ENCODE measurements at regions not wholly inside any gene's neighbourhood (a gene's known extent, or its start where the extent isn't known, plus 50 kb on each side); places are given as distances from the start of the nearest gene placed in this dataset.

- no peak for ATAC-seq
- peaks cover 4% of the 10 kb centered on the region for H3K27me3 Mint-ChIP-seq (ENCODE audit: insufficient read depth, low read depth, poor library complexity)
- no peaks in the 10 kb centered on the region for H3K36me3 ChIP-seq (ENCODE audit: insufficient read depth)
- H3K4me1 ChIP-seq (ENCODE audit: insufficient read depth) = no peaks in the 10 kb centered on the region
- TF ChIP-seq ZNF331 (CRISPR knock-in tag; IDR thresholded peaks at IDR 0.05; ENCODE audit: low read depth) (no peak), JUNB (IDR thresholded peaks at IDR 0.05; ENCODE audit: unreplicated experiment) (no peak), ZNF462 (CRISPR knock-in tag; IDR thresholded peaks at IDR 0.05) (no peak), ZNF114 (CRISPR knock-in tag; IDR thresholded peaks at IDR 0.05) (no peak), CREB1 (CRISPR knock-in tag; IDR thresholded peaks at IDR 0.05; ENCODE audit: low read depth) (no peak), EZH2 (IDR thresholded peaks at IDR 0.05; ENCODE audit: low read depth, unreplicated experiment) (no peak), CTCF (conservative IDR thresholded peaks at IDR 0.05; ENCODE audit: low read depth in 2 of 2) (no peak), STAT1 (IDR thresholded peaks at IDR 0.05; ENCODE audit: unreplicated experiment) (no peak), NANOG (IDR thresholded peaks at IDR 0.05; ENCODE audit: borderline replicate concordance) (no peak), REST (IDR thresholded peaks at IDR 0.05; ENCODE audit: unreplicated experiment) (no peak), POLR2AphosphoS5 (IDR thresholded peaks at IDR 0.05; ENCODE audit: low read depth) (no peak), ETS1 (IDR thresholded peaks at IDR 0.05) (no peak), EZH2phosphoT487 (IDR thresholded peaks at IDR 0.05; ENCODE audit: unreplicated experiment) (no peak)
- H3K27me3 ChIP-seq (ENCODE audit: insufficient read depth) = no peaks in the 10 kb centered on the region
- H3K4me3 ChIP-seq = no peak overlapping the region
- H3K27ac ChIP-seq (ENCODE audit: low read depth) = no peak overlapping the region
- no peaks in the 10 kb centered on the region for H3K79me2 ChIP-seq (replicated peaks; ENCODE audit: insufficient read depth)
- no peak for DNase-seq (ENCODE audit: low spot score)
- no peaks in the 10 kb centered on the region for H3F3A ChIP-seq (replicated peaks; ENCODE audit: low read depth)
- peaks cover 12% of the 10 kb centered on the region for H3K9me2 ChIP-seq (ENCODE audit: insufficient read depth)
- H2AFZ ChIP-seq = no peak overlapping the region
- H3K4me3 Mint-ChIP-seq = no peak overlapping the region
- no peaks in the 10 kb centered on the region; the same call in 1 of the 3 replicates for H3K9me3 Mint-ChIP-seq
- no peak overlapping the region for H3K4me2 ChIP-seq
- H3K4me1 Mint-ChIP-seq = no peaks in the 10 kb centered on the region
- H4K20me1 ChIP-seq (replicated peaks; ENCODE audit: insufficient read depth) = no peaks in the 10 kb centered on the region
- no peaks in the 10 kb centered on the region for H3K36me3 Mint-ChIP-seq (ENCODE audit: low read depth)
- H3K27ac Mint-ChIP-seq = no peak overlapping the region
Measured at GRCh38 chr2:14423145-14423906, 209.2 kb upstream of the LRATD1 start.
